C4-2B (cell line): ENCODE measurements at regions not wholly inside any gene's neighbourhood (a gene's known extent, or its start where the extent isn't known, plus 50 kb on each side); places are given as distances from the start of the nearest gene placed in this dataset.

Experiments
- H3K27ac ChIP-seq: fragments of 450-650 bp; 2 replicates; pipeline ENCODE4 v1.5.1; 2017
- CTCF ChIP-seq: fragments of 450-650 bp; conservative IDR thresholded peaks from 2 replicates; pipeline ENCODE4 v1.5.1; 2017; ENCODE audit warnings: mild to moderate bottlenecking
- ZFX ChIP-seq: fragments of 450-650 bp; IDR thresholded peaks from 2 replicates; pipeline ENCODE4 v1.6.1; 2017

DNA sequence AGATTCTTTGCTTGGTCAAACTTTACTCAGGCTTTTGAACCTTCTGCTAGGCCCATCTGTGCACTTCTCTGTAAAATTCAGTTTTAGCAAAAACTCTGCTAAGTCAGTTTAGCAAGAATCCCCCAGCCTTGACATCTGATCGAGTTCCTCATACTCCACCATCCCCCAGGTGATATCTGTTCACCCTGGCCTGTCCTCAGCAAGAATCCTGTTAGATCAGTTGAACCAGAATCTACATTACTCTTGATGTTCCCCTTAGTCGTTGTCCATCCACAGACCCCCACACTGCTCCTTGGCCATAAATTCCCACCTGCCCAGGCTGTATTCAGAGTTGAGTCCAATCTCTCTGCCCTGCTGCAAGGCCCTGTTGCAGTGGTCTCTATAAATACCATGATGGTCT is 162.6 kb downstream of the ZNF674 start:
- TF ChIP-seq CTCF = no peak
- no peak for TF ChIP-seq ZFX
- no peak overlapping the region for H3K27ac ChIP-seq

DNA sequence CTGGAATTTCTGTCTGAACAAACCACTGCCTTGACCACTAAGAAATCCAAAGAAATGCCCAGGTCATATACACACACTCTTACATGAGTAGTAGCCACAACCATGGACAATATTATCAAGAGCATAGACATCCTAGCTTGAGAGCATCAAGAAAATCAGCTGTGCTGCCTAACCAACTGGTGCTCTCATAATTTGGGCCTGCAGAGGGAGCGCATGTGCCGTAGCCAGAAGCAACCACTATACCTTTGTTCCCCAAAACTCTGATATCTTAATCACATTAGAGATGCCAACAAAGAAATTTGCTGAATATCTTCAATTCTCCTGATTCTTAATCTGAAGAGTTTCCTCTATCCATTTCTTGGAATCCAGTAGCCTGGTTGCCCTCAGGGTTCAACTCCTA is 163.6 kb downstream of the ZNF674 start:
- no peak overlapping the region for H3K27ac ChIP-seq
- TF ChIP-seq CTCF (peak; percentile 42), ZFX (no peak)

GRCh38 chrX:46380148-46380752 is 165.0 kb downstream of the ZNF674 start:
- no peak overlapping the region for H3K27ac ChIP-seq
- TF ChIP-seq ZFX = no peak
- TF ChIP-seq CTCF = no peak

- peak; percentile 46 for TF ChIP-seq CTCF
- TF ChIP-seq ZFX = no peak
- H3K27ac ChIP-seq = no peak overlapping the region
Measured at GRCh38 chrX:46376246-46376885, 168.9 kb downstream of the ZNF674 start.

DNA sequence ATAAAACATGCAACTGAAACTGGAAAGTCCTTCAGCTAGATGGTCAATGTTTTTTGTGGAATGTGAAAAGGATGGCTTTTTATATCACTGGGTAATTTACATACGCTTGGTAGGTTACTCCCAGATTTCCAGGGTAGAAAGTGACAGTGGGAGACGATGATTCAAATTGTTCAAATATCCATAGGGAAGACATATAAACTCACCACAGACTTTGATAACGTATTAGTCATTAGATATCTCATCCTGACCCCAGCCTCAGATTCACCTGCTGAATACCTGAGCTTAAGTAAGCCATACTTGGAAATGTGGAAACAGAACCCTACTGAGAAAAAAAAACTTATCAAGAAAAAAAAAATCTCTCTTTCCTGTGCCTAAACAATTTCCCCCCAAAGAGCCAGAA is 169.4 kb downstream of the ZNF674 start:
- no peak overlapping the region for H3K27ac ChIP-seq
- TF ChIP-seq CTCF = no peak
- TF ChIP-seq ZFX = no peak

DNA sequence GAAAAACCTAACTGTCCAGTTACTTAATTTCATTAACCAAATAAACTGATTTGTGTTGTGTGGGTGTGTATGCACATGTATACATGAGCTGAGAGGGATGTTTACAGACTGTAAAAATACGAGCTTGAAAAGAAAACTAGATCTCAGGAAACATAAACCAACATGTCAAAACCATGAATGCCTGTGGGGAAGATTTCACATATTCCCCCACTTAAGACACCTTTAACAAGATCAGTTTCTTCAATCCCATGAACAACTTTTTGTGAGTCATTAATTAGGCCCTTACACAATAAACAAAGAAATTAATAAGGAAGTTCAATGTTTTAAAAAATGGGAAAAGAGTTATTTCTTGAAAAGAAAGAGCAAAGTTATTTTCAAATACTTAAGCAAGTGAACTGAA is 170.8 kb downstream of the ZNF674 start:
- no peak for TF ChIP-seq ZFX
- no peak for TF ChIP-seq CTCF
- no peak overlapping the region for H3K27ac ChIP-seq

- no peak overlapping the region for H3K27ac ChIP-seq
Measured at GRCh38 chrX:46367491-46367890, 177.7 kb downstream of the ZNF674 start.

More at GRCh38 chrX:46367491-46367890, 177.7 kb downstream of the ZNF674 start:
- no peak for TF ChIP-seq ZFX
- TF ChIP-seq CTCF = no peak
